ENCODE measurements at regions not wholly inside any gene's neighbourhood (a gene's known extent, or its start where the extent isn't known, plus 50 kb on each side); places are given as distances from the start of the nearest gene placed in this dataset.

DNA sequence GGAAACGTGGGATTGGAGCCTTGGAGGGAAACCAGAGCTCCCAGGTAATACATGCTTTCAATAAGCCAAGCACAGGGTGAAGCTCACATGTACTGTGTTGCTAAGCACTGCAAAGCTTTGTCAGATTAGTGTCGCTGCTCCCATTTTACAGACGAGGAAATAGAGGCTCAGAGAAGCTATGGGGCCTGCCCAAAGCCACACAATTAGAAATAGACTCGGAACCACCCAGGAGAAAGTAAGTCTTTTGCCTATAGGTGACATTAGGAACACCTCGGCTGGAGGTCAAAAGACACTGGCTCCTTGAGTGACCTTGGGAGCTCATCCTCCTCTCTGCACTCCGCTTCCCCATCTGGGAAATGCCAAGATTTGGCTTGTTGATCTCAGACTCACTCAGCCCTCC, 175.6 kb upstream of the ZC3H12A start:
- H3K9me3 Mint-ChIP-seq (ENCODE audit: unreplicated experiment): no peaks in the 10 kb centered on the region
- ChIA-PET POLR2A (no interaction called here), CTCF (no interaction called here)
- DNase-seq: no peak
- H3K4me1 ChIP-seq: no peaks in the 10 kb centered on the region
- intact Hi-C loops (cut with micrococcal nuclease; ENCODE audit: unreplicated experiment): no loop called here
- H3K9me3 ChIP-seq: no peaks in the 10 kb centered on the region
- no peak for TF ChIP-seq CTCF (IDR thresholded peaks at IDR 0.05; ENCODE audit: insufficient read depth in 1 of 2, low read depth in 1 of 2, low read length in 1 of 2, severe bottlenecking in 1 of 2, unreplicated experiment in 1 of 2)
- no peaks in the 10 kb centered on the region for H3K36me3 Mint-ChIP-seq (ENCODE audit: insufficient read depth, unreplicated experiment)
- no peaks in the 10 kb centered on the region for H3K4me1 Mint-ChIP-seq (ENCODE audit: low read depth, unreplicated experiment)
- peaks cover 18% of the 10 kb centered on the region for H3K27me3 Mint-ChIP-seq (ENCODE audit: insufficient read depth, unreplicated experiment)
- H3K27ac Mint-ChIP-seq (ENCODE audit: unreplicated experiment): no peak overlapping the region
- no peaks in the 10 kb centered on the region; the same call in 1 of the 2 replicates for H3K27me3 ChIP-seq (replicated peaks; ENCODE audit: control insufficient read depth, insufficient read depth, low read length)
- no peak overlapping the region for H3K4me3 Mint-ChIP-seq (ENCODE audit: unreplicated experiment)
- no peak overlapping the region for H3K4me3 ChIP-seq (ENCODE audit: low read depth, low read length)
- no peaks in the 10 kb centered on the region for H3K36me3 ChIP-seq (ENCODE audit: control insufficient read depth, insufficient read depth, low read length)
- BruUV-seq (replicated peaks): no TSS peak

DNA sequence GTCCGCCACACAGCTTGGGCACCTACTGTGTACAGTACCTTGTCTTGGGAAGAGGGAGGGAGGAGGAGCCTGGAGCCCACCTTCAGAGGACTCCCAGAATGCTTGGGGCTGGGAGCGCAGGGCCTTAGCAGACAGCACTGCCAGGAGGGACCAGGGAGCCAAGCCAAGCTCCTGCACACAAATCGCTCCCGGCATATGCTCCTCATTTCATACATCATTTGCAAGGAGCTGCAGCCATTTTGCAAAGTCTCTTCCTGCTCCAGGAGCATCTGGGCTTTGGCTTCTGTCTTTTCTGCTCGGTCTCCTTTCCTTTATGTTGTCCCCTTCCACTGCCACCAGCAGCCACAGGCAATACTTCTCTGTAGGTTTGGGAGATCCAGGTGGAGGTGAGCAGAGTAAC, 175.2 kb upstream of the ZC3H12A start:
- H3K9me3 ChIP-seq: no peaks in the 10 kb centered on the region
- Mint-ChIP-seq H3K27ac (ENCODE audit: unreplicated experiment) (no peak overlapping the region), H3K4me3 (ENCODE audit: unreplicated experiment) (no peak overlapping the region), H3K9me3 (ENCODE audit: unreplicated experiment) (no peaks in the 10 kb centered on the region), H3K27me3 (ENCODE audit: insufficient read depth, unreplicated experiment) (peaks cover 18% of the 10 kb centered on the region), H3K4me1 (ENCODE audit: low read depth, unreplicated experiment) (no peaks in the 10 kb centered on the region), H3K36me3 (ENCODE audit: insufficient read depth, unreplicated experiment) (no peaks in the 10 kb centered on the region)
- H3K27me3 ChIP-seq (replicated peaks; ENCODE audit: control insufficient read depth, insufficient read depth, low read length): no peaks in the 10 kb centered on the region; the same call in 1 of the 2 replicates
- no peak overlapping the region for H3K4me3 ChIP-seq (ENCODE audit: low read depth, low read length)
- no peak for DNase-seq
- no peak for TF ChIP-seq CTCF (IDR thresholded peaks at IDR 0.05; ENCODE audit: insufficient read depth in 1 of 2, low read depth in 1 of 2, low read length in 1 of 2, severe bottlenecking in 1 of 2, unreplicated experiment in 1 of 2)
- ChIA-PET CTCF (no interaction called here), POLR2A (no interaction called here)
- H3K4me1 ChIP-seq: no peaks in the 10 kb centered on the region
- no TSS peak for BruUV-seq (replicated peaks)
- H3K36me3 ChIP-seq (ENCODE audit: control insufficient read depth, insufficient read depth, low read length): no peaks in the 10 kb centered on the region
- intact Hi-C loops (cut with micrococcal nuclease; ENCODE audit: unreplicated experiment): no loop called here

GRCh38 chr1:37303884-37304574, 170.4 kb upstream of the ZC3H12A start:
- CTCF ChIA-PET: interaction anchor here (0.7 kb wide), 1 partner anchor 34 kb away, joined by 4 read pairs; no protein-coding TSS in a partner anchor
- POLR2A ChIA-PET: no interaction called here
- H3K27me3 ChIP-seq (replicated peaks; ENCODE audit: control insufficient read depth, insufficient read depth, low read length): no peaks in the 10 kb centered on the region
- no peak for DNase-seq
- H3K4me3 ChIP-seq (ENCODE audit: low read depth, low read length): no peak overlapping the region
- Mint-ChIP-seq H3K36me3 (ENCODE audit: insufficient read depth, unreplicated experiment) (no peaks in the 10 kb centered on the region), H3K27me3 (ENCODE audit: insufficient read depth, unreplicated experiment) (peaks cover 9% of the 10 kb centered on the region), H3K9me3 (ENCODE audit: unreplicated experiment) (no peaks in the 10 kb centered on the region), H3K27ac (ENCODE audit: unreplicated experiment) (no peak overlapping the region), H3K4me1 (ENCODE audit: low read depth, unreplicated experiment) (no peaks in the 10 kb centered on the region), H3K4me3 (ENCODE audit: unreplicated experiment) (no peak overlapping the region)
- BruUV-seq (replicated peaks): no TSS peak
- intact Hi-C loops (cut with micrococcal nuclease; ENCODE audit: unreplicated experiment): no loop called here
- no peaks in the 10 kb centered on the region for H3K9me3 ChIP-seq
- H3K4me1 ChIP-seq: no peaks in the 10 kb centered on the region
- no peak for TF ChIP-seq CTCF (IDR thresholded peaks at IDR 0.05; ENCODE audit: insufficient read depth in 1 of 2, low read depth in 1 of 2, low read length in 1 of 2, severe bottlenecking in 1 of 2, unreplicated experiment in 1 of 2)
- H3K36me3 ChIP-seq (ENCODE audit: control insufficient read depth, insufficient read depth, low read length): no peaks in the 10 kb centered on the region

Data from Caco-2 (cell line).